NCI-H226 (cell line): ENCODE measurements at regions not wholly inside any gene's neighbourhood (a gene's known extent, or its start where the extent isn't known, plus 50 kb on each side); places are given as distances from the start of the nearest gene placed in this dataset.
"Not testable (repeated sequence)": the region's sequence is repeated elsewhere in the genome, so short reads cannot be mapped to it uniquely, and the experiment has no call there.

ENCODE experiments used
- DNase-seq: peaks from one replicate; pipeline ENCODE4 v3.0.0-alpha.2; 2015

GRCh38 chr4:74505355-74505978 is 60.5 kb downstream of the AREG start:
- DNase-seq: not testable (repeated sequence)

DNA sequence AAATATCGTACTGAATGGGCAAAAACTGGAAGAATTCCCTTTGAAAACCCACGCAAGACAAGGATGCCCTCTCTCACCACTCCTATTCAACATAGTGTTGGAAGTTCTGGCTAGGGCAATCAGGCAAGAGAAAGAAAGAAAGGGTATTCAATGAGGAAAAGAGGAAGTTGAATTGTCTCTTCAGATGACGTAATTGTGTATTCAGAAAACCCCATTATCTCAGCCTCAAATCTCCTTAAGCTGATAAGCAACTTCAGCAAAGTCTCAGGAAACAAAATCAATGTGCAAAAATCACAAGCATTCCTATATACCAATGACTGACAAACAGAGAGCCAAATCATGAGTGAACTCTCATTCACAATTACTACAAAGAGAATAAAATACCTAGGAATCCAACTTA is 64.4 kb downstream of the AREG start:
- not testable (repeated sequence) for DNase-seq

DNA sequence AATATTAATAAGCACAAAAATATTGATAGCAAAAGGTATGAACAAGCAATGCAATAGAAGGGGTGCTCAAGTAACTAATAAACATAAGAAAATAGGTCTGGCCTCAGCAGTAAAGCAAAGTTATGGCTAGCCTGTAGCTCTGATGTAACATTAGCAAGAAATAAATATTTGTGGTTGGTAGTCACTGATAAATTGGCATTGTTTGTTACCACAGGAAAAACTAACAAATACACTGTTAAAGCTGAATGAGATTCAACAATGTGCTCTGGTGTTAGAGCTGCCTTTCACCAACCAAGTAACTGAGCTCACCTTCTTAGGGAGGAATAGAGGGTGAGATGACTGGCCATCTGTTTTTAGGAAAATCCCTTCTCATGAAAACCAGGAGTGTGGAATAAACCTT is 71.4 kb downstream of the AREG start:
- peak; percentile 50 for DNase-seq

GRCh38 chr4:74517996-74518395 is 73.1 kb downstream of the AREG start:
- no peak for DNase-seq

DNA sequence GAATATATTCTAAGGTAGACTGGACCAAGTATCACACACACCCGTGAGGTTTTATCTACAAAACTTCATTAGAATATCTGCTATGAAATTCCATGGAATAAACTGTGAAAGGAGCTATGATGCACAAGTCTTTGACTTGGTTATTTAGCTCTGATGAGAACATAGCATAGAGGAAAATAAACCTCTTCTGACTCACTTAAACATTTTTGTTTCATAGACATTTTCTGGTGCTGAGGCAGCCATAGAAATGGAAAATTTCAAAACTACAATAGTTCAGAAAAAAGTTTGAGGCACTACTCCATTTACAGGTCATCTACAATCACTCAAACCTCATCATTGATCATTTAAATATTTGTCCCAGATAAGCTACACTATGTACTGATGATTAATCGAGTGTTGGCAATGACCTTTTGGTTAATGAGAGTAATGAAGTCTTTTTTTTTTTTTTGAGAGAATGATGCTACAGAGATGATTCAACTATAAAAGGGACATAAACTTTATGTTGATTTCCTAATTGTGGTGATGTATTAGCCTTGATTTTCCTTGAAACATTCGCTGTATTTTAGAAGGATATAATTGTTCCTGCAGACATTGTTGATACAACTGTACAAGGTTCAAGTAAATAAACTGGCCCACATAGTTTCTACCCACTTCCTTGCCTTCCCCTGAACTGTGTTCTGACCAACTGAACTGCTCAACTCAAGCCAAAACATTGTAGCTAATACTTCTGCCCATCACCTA is 77.5 kb downstream of the AREG start:
- DNase-seq: no peak

- no peak for DNase-seq
Observed at GRCh38 chr4:74523096-74523495, 78.2 kb downstream of the AREG start.

- DNase-seq: no peak
Observed at GRCh38 chr4:74524985-74525384, 80.0 kb downstream of the AREG start.

GRCh38 chr4:74527049-74527448 is 82.1 kb downstream of the AREG start:
- DNase-seq: no peak

GRCh38 chr4:74528178-74528577 is 83.2 kb downstream of the AREG start:
- no peak for DNase-seq

DNA sequence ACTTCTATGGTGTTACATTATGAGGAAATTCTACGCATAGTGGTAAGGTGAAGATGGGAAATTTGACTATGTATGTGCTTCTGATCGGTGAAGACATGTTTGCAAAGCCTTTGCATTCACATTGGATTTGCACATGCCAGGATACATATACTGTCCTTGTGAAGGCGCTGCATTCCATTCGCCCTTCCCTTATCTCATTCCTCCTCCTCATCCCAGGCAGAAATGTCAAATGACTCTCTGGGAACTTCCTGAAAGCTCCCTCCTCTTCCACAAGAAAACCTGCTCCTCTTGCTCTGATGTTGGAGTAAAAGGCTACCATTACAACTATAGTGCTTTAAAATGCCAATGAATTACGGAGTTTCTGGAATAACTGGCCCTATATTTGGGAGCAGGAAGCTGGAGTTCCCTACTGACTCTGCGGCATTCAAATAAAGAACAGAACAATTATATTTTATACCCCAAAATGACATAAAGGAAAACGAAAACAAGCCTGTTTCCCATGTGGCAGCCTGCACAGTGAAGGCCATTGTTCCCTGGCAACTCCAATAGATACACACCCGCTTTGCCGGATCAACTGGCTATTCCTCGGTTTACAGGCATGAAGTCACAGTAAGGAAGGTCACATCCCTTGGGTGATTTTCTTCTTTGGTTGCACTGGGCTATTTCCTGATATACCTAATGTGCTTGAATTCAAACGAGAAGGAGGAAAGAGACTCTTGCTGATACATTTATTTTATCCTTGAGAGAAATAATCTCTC is 84.5 kb downstream of the AREG start:
- no peak for DNase-seq

- DNase-seq: peak; percentile 52
Observed at GRCh38 chr4:74531963-74532794, 87.2 kb downstream of the AREG start.

DNA sequence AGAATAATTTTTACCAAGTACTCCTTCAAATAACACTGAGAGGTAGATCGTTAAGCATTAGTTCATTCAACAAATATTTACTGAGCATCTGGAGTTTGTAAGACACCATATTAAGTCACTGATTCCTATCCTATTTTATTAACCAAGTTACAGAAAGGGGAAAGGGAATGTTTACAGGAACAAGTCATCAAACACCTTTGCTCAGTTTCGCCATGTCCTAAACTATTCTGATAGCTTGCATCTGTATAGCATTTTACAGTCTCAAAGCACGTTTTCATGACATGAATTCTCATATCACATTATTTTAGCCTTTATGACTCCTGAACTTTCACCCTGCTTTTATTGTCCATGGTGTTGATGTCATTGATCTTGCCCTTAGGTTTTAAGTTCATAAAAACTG is 89.2 kb downstream of the AREG start:
- DNase-seq: no peak

- DNase-seq: no peak
Observed at GRCh38 chr4:74534936-74535335, 90.0 kb downstream of the AREG start.

GRCh38 chr4:74535512-74535911 is 90.6 kb downstream of the AREG start:
- no peak for DNase-seq

DNA sequence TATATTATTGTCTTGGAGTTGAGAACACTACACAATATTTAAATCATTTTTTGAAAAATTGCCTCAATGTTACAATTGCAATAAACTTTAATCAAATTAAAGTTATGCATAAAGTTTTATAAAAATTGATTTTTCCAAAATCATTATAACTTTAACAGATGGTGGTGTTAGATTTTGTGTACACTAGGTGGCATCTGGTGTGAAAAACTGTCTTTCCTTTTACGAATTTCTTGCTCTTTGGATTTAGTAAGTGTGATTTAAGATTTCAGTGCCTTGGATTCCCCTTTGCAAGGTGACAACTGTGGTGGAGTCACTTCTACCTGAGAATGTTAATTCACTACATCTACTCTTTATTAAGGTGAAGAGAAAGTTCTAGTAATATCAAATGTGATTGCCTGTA is 91.6 kb downstream of the AREG start:
- DNase-seq: no peak

DNA sequence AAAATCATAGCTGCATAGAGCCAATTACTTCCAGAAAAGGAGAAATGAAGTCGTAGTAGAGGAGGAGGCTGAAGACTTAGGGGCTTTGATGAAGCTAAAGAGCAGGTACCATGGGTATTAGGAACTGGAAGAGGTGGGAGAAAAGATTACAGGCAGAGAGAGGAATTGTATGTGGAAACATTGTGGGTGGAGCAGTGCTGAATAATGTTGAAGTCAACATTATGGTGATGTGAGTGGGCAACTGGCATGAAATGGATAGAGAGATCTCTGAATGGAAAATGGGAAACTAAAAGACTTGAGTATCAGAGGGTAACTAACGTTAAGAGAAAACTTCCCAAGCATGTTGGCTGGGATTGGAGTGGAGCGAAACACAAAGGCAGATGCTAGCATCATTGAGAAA is 92.5 kb downstream of the AREG start:
- DNase-seq: no peak

DNA sequence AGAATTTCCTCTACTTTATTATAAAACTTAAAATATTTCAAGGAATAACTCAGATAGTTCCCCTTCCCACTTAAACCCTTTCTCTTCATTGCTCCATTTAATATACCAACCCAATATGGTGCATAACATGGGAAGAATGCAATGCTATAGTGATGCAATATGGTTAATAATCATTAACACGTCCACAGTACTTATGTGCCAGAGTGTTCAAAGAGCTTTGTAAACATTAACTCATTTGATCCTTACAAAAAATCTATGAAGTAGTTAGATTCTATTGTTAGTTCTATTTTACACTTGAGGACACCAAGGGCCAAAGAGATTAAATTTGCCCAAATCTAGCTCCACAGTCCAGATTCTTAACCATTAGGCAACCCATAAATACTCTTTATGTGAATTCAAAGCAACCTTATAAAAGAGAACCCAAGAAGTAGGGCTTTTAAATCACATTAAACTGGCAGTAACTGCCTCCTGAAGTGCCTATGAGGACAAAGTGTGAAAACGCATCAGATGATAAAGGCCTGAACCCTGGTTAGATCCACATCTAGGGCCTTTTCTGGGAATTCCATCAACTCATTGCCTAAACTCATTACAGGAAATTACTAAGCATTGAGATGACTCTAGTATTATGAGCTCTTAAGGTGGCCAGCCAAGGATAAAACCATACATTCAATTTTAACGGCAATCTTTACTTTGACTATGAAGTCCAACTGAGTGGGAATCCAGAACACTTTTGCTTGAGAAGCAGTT is 94.3 kb downstream of the AREG start:
- no peak for DNase-seq

- DNase-seq: no peak
Observed at GRCh38 chr4:74540193-74540592, 95.3 kb downstream of the AREG start.

- no peak for DNase-seq
Observed at GRCh38 chr4:74541667-74542066, 96.7 kb downstream of the AREG start.

DNA sequence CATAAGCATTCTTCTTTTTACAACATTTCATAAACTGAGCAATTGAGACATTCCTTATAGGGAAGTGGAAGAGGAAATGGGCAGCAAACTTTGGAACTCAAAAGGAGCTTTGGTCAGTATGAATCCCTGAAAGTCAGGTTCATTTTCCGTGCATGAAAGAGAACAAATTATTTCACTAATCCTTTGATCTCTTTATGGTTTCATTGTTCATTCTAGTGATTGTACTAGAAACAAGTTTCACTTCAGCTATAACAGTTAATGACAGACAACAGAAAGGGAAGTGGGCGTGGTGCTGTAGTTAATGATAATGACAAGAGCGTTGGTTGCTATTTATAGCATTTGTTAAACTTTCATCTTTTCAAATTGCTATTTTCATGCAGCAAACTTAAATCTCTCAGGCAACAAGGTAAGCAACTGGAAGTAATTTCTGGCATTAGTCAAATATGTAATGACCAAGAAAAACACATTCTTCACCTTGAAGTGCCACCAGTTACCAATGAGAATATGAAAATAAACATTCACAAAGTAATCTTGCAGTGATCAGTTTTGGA is 98.4 kb downstream of the AREG start:
- DNase-seq: no peak

GRCh38 chr4:74543983-74544382 is 99.0 kb downstream of the AREG start:
- DNase-seq: no peak
